ENCODE measurements at regions not wholly inside any gene's neighbourhood (a gene's known extent, or its start where the extent isn't known, plus 50 kb on each side); places are given as distances from the start of the nearest gene placed in this dataset.

- no peak for TF ChIP-seq CTCF (IDR thresholded peaks at IDR 0.05)
- no peak for TF ChIP-seq EZH2 (IDR thresholded peaks at IDR 0.05; ENCODE audit: borderline replicate concordance, insufficient read depth, low read depth, low read length, poor library complexity, severe bottlenecking)
Measured at GRCh38 chr1:22273686-22274681, 131.1 kb upstream of the WNT4 start.
